ENCODE measurements at regions not wholly inside any gene's neighbourhood (a gene's known extent, or its start where the extent isn't known, plus 50 kb on each side); places are given as distances from the start of the nearest gene placed in this dataset.

DNA sequence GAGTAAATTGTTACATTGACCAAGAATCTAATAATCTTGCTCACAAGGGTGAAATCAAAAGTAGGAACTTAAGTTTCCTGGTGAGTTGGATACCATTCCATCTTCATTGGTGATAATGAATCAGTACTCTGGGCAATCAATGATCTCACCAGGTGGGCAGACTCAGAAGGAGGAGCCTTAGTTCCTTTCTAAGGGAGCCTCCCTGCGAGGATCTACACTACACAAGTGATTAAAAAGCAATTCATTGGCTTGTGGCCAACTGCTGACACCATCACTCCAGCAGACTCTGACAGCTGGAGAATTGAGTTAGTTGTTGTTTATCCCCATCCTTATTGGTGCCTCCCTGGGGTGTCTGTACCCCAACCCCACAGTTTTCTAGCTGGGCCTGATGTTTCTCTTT is 84.1 kb upstream of the VANGL1 start:
- Histone ChIP-seq H2BK5ac (ENCODE audit: insufficient read length, low read length) (no peak overlapping the region), H3K9ac (ENCODE audit: extremely low read depth, insufficient read length, low read length) (no peak overlapping the region), H4K91ac (ENCODE audit: insufficient read length, low read depth, low read length) (no peak overlapping the region), H2BK15ac (ENCODE audit: low read depth, low read length) (no peak overlapping the region), H3K4me2 (ENCODE audit: insufficient read depth, insufficient read length, low read length) (no peak overlapping the region), H4K8ac (replicated peaks; ENCODE audit: insufficient read length, low read depth, low read length) (no peak overlapping the region), H3K23me2 (ENCODE audit: insufficient read length, low read depth, low read length, poor library complexity, severe bottlenecking) (no peaks in the 10 kb centered on the region), H3K79me1 (ENCODE audit: insufficient read depth, low read depth, low read length, poor library complexity, severe bottlenecking) (no peaks in the 10 kb centered on the region), H2BK12ac (ENCODE audit: insufficient read length, low read depth, low read length) (no peak overlapping the region), H4K20me1 (ENCODE audit: control insufficient read depth, insufficient read depth, insufficient read length) (no peaks in the 10 kb centered on the region), H3K18ac (ENCODE audit: insufficient read length, low read depth, low read length) (no peak overlapping the region), H3K9me3 (ENCODE audit: control insufficient read depth, low read depth, low read length) (no peaks in the 10 kb centered on the region), H3K56ac (ENCODE audit: insufficient read length, low read depth, low read length) (no peak overlapping the region), H3K14ac (ENCODE audit: insufficient read depth, low read length) (no peak overlapping the region), H4K5ac (ENCODE audit: insufficient read length, low read depth, low read length) (no peak overlapping the region), H3K27ac (ENCODE audit: insufficient read length, low read depth, low read length) (no peak overlapping the region), H3K23ac (ENCODE audit: insufficient read length, low read depth, low read length) (no peak overlapping the region), H2BK20ac (ENCODE audit: low read depth, low read length, poor library complexity, severe bottlenecking) (no peak overlapping the region), H3T11ph (ENCODE audit: low read length) (no peak overlapping the region), H3K79me2 (ENCODE audit: insufficient read depth, low read length) (no peaks in the 10 kb centered on the region), H3K27me3 (ENCODE audit: insufficient read depth, low read length) (no peaks in the 10 kb centered on the region), H2AFZ (ENCODE audit: low read length) (no peak overlapping the region), H3K4ac (ENCODE audit: low read depth, low read length) (no peak overlapping the region), H3K4me1 (ENCODE audit: insufficient read depth, low read length) (no peaks in the 10 kb centered on the region), H2AK5ac (ENCODE audit: insufficient read length, low read length) (no peak overlapping the region), H2BK120ac (ENCODE audit: low read depth, low read length, poor library complexity, severe bottlenecking) (no peak overlapping the region)
- no CpG with 5 or more reads among the region's 1 CpG for WGBS (ENCODE audit: extremely low coverage, insufficient read length, low lambda C conversion rate)
- DNase-seq, result no peak
- TF ChIP-seq, protein P1, sequence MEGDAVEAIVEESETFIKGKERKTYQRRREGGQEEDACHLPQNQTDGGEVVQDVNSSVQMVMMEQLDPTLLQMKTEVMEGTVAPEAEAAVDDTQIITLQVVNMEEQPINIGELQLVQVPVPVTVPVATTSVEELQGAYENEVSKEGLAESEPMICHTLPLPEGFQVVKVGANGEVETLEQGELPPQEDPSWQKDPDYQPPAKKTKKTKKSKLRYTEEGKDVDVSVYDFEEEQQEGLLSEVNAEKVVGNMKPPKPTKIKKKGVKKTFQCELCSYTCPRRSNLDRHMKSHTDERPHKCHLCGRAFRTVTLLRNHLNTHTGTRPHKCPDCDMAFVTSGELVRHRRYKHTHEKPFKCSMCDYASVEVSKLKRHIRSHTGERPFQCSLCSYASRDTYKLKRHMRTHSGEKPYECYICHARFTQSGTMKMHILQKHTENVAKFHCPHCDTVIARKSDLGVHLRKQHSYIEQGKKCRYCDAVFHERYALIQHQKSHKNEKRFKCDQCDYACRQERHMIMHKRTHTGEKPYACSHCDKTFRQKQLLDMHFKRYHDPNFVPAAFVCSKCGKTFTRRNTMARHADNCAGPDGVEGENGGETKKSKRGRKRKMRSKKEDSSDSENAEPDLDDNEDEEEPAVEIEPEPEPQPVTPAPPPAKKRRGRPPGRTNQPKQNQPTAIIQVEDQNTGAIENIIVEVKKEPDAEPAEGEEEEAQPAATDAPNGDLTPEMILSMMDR (conservative IDR thresholded peaks at IDR 0.05), result no peak
- H3K27ac Mint-ChIP-seq, result no peak overlapping the region
- H3K36me3 Mint-ChIP-seq (ENCODE audit: insufficient read depth in 1 of 3, low read depth in 3 of 3), result no peaks in the 10 kb centered on the region
- H3K4me1 Mint-ChIP-seq, result peaks cover 7% of the 10 kb centered on the region in 2 experiments
- H3K27me3 Mint-ChIP-seq (ENCODE audit: low read depth), result peaks cover 2% of the 10 kb centered on the region
- no peaks in the 10 kb centered on the region for H3K9me3 Mint-ChIP-seq
- H3K4me3 Mint-ChIP-seq, result no peak overlapping the region

Measured in H9 (cell line).